Motor neuron (in vitro differentiated cells): ENCODE measurements at regions not wholly inside any gene's neighbourhood (a gene's known extent, or its start where the extent isn't known, plus 50 kb on each side); places are given as distances from the start of the nearest gene placed in this dataset.

ENCODE experiments used
- ATAC-seq, 8 experiments: fragments of 200-7000 bp; cut with Tn5 transposase; replicated peaks in 6 of 8; 2 replicates each; pipeline ENCODE4 v1.8.0; 2021; ENCODE audit warnings: mild to moderate bottlenecking in 8 of 8, moderate library complexity in 8 of 8
- H3K27ac ChIP-seq, 2 donors: fragments of 250-450 bp; sonication (Bioruptor Pico); 2 replicates each; pipeline ENCODE4 v1.9.0; 2021; ENCODE audit warnings: antibody characterized with exemption in 2 of 2, mild to moderate bottlenecking in 2 of 2, moderate library complexity in 1 of 2
- H3K4me1 ChIP-seq, 2 donors: fragments of 250-450 bp; sonication (Bioruptor Pico); replicated peaks in 1 of 2; 2 replicates each; pipeline ENCODE4 v1.6.1; 2021; ENCODE audit warnings: antibody characterized with exemption in 2 of 2, mild to moderate bottlenecking in 2 of 2, moderate library complexity in 1 of 2
- H3K4me3 ChIP-seq, 5 donors: fragments of 250-450 bp; sonication (Bioruptor Pico); 2 replicates each; pipeline ENCODE4 v1.9.0; 2021; ENCODE audit warnings: antibody characterized with exemption in 5 of 5, mild to moderate bottlenecking in 5 of 5, moderate library complexity in 4 of 5
- WGBS, 10 experiments: fragments of 450-650 bp; shearing (Covaris generic); methylation state at CpG; one replicate each; pipeline ENCODE4 v1.0.0; 2022; 5-methylcytosine and 5-hydroxymethylcytosine counted together
- in situ Hi-C, 9 experiments: fragments of 400-800 bp; cut with MboI; loops; one replicate each; pipeline ENCODE4 v1.15.0; 2021; ENCODE audit warnings: low sequenced_read_pairs in 9 of 9, low pct_unique_long_range_greater_than_20kb in 2 of 9; ENCODE audit not compliant: unreplicated experiment in 9 of 9

GRCh38 chr11:98195300-98195699 is 825.4 kb upstream of the CNTN5 start:
- in situ Hi-C loops: no loop called here
- Histone ChIP-seq H3K27ac (no peak overlapping the region), H3K4me3 (no peak overlapping the region), H3K4me1 (no peaks in the 10 kb centered on the region)
- ATAC-seq: peak in 4 of 8 experiments; percentile 53 to 67 (median 56)
- WGBS, 10 experiments: 0 to 86% (median 22%) methylated on average over 1 of the region's 1 CpG; no CpG with 5 or more reads in 1 of the 10 experiments

- 31 to 100% (median 93%) methylated on average over 1 to 4 of the region's 8 CpGs; no CpG with 5 or more reads in 3 of the 10 experiments for WGBS, 10 experiments
- no peak for ATAC-seq
- in situ Hi-C loops: no loop called here
- H3K4me1 ChIP-seq: no peaks in the 10 kb centered on the region
- H3K27ac ChIP-seq: no peak overlapping the region
- H3K4me3 ChIP-seq: no peak overlapping the region
Measured at GRCh38 chr11:98207086-98207485, 813.7 kb upstream of the CNTN5 start.

- no peak overlapping the region for H3K27ac ChIP-seq
- 0 to 71% (median 30%) methylated on average over 1 of the region's 1 CpG; no CpG with 5 or more reads in 1 of the 10 experiments for WGBS, 10 experiments
- H3K4me3 ChIP-seq: no peak overlapping the region
- H3K4me1 ChIP-seq: no peaks in the 10 kb centered on the region
- peak in 1 of 8 experiments; percentile 29 for ATAC-seq
- in situ Hi-C loops: no loop called here
Measured at GRCh38 chr11:98227278-98227677, 793.5 kb upstream of the CNTN5 start.

- in situ Hi-C loops: no loop called here
- no peak for ATAC-seq
Measured at GRCh38 chr11:98230678-98231077, 790.1 kb upstream of the CNTN5 start.

GRCh38 chr11:98234698-98235097 is 786.1 kb upstream of the CNTN5 start:
- WGBS, 10 experiments: 30 to 100% (median 94%) methylated on average over 1 to 2 of the region's 2 CpGs; no CpG with 5 or more reads in 3 of the 10 experiments

More at GRCh38 chr11:98230678-98231077, 790.1 kb upstream of the CNTN5 start:
- WGBS, 10 experiments: 19 to 91% (median 64%) methylated on average over 1 to 3 of the region's 3 CpGs
- no peaks in the 10 kb centered on the region for H3K4me1 ChIP-seq
- no peak overlapping the region for H3K27ac ChIP-seq
- H3K4me3 ChIP-seq: no peak overlapping the region

GRCh38 chr11:98243897-98244296 is 776.9 kb upstream of the CNTN5 start:
- WGBS, 10 experiments: 0 to 100% (median 71%) methylated on average over 2 to 6 of the region's 6 CpGs; no CpG with 5 or more reads in 1 of the 10 experiments
- in situ Hi-C loops: no loop called here
- Histone ChIP-seq H3K4me3 (no peak overlapping the region), H3K27ac (no peak overlapping the region), H3K4me1 (no peaks in the 10 kb centered on the region)
- ATAC-seq: no peak

More at GRCh38 chr11:98234698-98235097, 786.1 kb upstream of the CNTN5 start:
- ATAC-seq: peak in 2 of 8 experiments; percentile 21 to 29
- Histone ChIP-seq H3K4me3 (no peak overlapping the region), H3K27ac (no peak overlapping the region), H3K4me1 (no peaks in the 10 kb centered on the region)
- in situ Hi-C loops: no loop called here

GRCh38 chr11:98260983-98261382 is 759.8 kb upstream of the CNTN5 start:
- 0 to 100% (median 80%) methylated on average over 1 of the region's 1 CpG for whole genome bisulfite sequencing, 10 experiments
- in situ Hi-C loops: no loop called here

GRCh38 chr11:98277251-98277912 is 743.4 kb upstream of the CNTN5 start:
- H3K4me3 ChIP-seq: no peak overlapping the region
- no peak overlapping the region for H3K27ac ChIP-seq
- peak in 5 of 8 experiments; percentile 32 to 63 (median 58) for ATAC-seq
- no peaks in the 10 kb centered on the region for H3K4me1 ChIP-seq
- in situ Hi-C loops: no loop called here
- WGBS, 10 experiments: 0 to 85% (median 60%) methylated on average over 1 to 2 of the region's 2 CpGs; no CpG with 5 or more reads in 3 of the 10 experiments

More at GRCh38 chr11:98260983-98261382, 759.8 kb upstream of the CNTN5 start:
- no peaks in the 10 kb centered on the region for H3K4me1 ChIP-seq
- H3K27ac ChIP-seq: no peak overlapping the region
- no peak for ATAC-seq
- no peak overlapping the region for H3K4me3 ChIP-seq

GRCh38 chr11:98289617-98290263 is 731.0 kb upstream of the CNTN5 start:
- Histone ChIP-seq H3K4me1 (peaks cover 4 to 6% of the 10 kb centered on the region in 2 donors), H3K4me3 (no peak overlapping the region), H3K27ac (no peak overlapping the region)
- 8 to 100% (median 80%) methylated on average over 1 to 3 of the region's 3 CpGs; no CpG with 5 or more reads in 1 of the 10 experiments for WGBS, 10 experiments
- in situ Hi-C loops: no loop called here
- ATAC-seq: no peak

- 0 to 92% (median 51%) methylated on average over 1 to 4 of the region's 4 CpGs for WGBS, 10 experiments
- Histone ChIP-seq H3K27ac (no peak overlapping the region), H3K4me1 (no peaks in the 10 kb centered on the region), H3K4me3 (no peak overlapping the region)
- no peak for ATAC-seq
- in situ Hi-C loops: no loop called here
Measured at GRCh38 chr11:98296091-98296880, 724.5 kb upstream of the CNTN5 start.

GRCh38 chr11:98300719-98301118 is 720.0 kb upstream of the CNTN5 start:
- H3K4me1 ChIP-seq: no peaks in the 10 kb centered on the region
- no peak overlapping the region for H3K4me3 ChIP-seq
- no peak overlapping the region for H3K27ac ChIP-seq
- 18 to 93% (median 58%) methylated on average over 1 to 3 of the region's 3 CpGs for WGBS, 10 experiments
- no peak for ATAC-seq
- in situ Hi-C loops: no loop called here

- 0 to 100% (median 40%) methylated on average over 1 of the region's 1 CpG; no CpG with 5 or more reads in 2 of the 10 experiments for WGBS, 10 experiments
- no peak overlapping the region for H3K27ac ChIP-seq
- ATAC-seq: no peak
- in situ Hi-C loops: no loop called here
- H3K4me3 ChIP-seq: no peak overlapping the region
- no peaks in the 10 kb centered on the region for H3K4me1 ChIP-seq
Measured at GRCh38 chr11:98307827-98308491, 712.8 kb upstream of the CNTN5 start.
